Neural cell (in vitro differentiated cells): ENCODE measurements at regions not wholly inside any gene's neighbourhood (a gene's known extent, or its start where the extent isn't known, plus 50 kb on each side); places are given as distances from the start of the nearest gene placed in this dataset.

Experiments
- H2AFZ ChIP-seq: fragments of 200-600, 300-800 bp; sonication (generic), shearing (Covaris generic); 2 replicates; pipeline ENCODE4 v1.6.0; 2014; ENCODE audit warnings: low read depth, mild to moderate bottlenecking, antibody characterized with exemption, low read length, moderate library complexity
- H3F3A ChIP-seq: fragments of 200-600 bp; shearing (Covaris generic); 2 replicates; pipeline ENCODE4 v1.6.1; 2016; ENCODE audit warnings: mild to moderate bottlenecking, moderate library complexity, mixed read lengths, antibody characterized with exemption, low read length; ENCODE audit not compliant: insufficient read depth, poor library complexity, severe bottlenecking
- H3K27ac ChIP-seq: fragments of 200-600, 300-800 bp; sonication (generic), shearing (Covaris generic); 2 replicates; pipeline ENCODE4 v1.5.1; 2014; ENCODE audit warnings: mild to moderate bottlenecking, low read length, moderate library complexity
- H3K27me3 ChIP-seq: fragments of 300-800, 200-600 bp; sonication (generic), shearing (Covaris generic); 2 replicates; pipeline ENCODE4 v1.6.0; 2014; ENCODE audit warnings: mild to moderate bottlenecking, low read depth, low read length, moderate library complexity; ENCODE audit not compliant: insufficient read depth
- H3K36me3 ChIP-seq: fragments of 300-800, 200-600 bp; sonication (generic), shearing (Covaris generic); 2 replicates; pipeline ENCODE4 v1.5.1; 2014; ENCODE audit warnings: mild to moderate bottlenecking, antibody characterized with exemption, low read length, moderate library complexity; ENCODE audit not compliant: insufficient read depth
- H3K4me2 ChIP-seq: fragments of 300-800, 200-600 bp; sonication (generic), shearing (Covaris generic); 2 replicates; pipeline ENCODE4 v1.6.0; 2014; ENCODE audit warnings: mild to moderate bottlenecking, low read length
- H3K4me3 ChIP-seq: fragments of 300-800, 200-600 bp; sonication (generic), shearing (Covaris generic); 2 replicates; pipeline ENCODE4 v1.5.1; 2014; ENCODE audit warnings: mild to moderate bottlenecking, low read length, moderate library complexity
- H3K79me2 ChIP-seq: fragments of 200-600 bp; shearing (Covaris generic); replicated peaks from 2 replicates; pipeline ENCODE4 v1.6.0; 2014; ENCODE audit warnings: mild to moderate bottlenecking, low read length, moderate library complexity; ENCODE audit not compliant: insufficient read depth
- H3K9ac ChIP-seq: fragments of 300-800, 200-600 bp; sonication (generic), shearing (Covaris generic); 2 replicates; pipeline ENCODE4 v1.6.1; 2016; ENCODE audit warnings: mild to moderate bottlenecking, low read length, mixed read lengths
- H3K9me2 ChIP-seq: fragments of 200-600 bp; shearing (Covaris generic); 2 replicates; pipeline ENCODE4 v1.6.1; 2016; ENCODE audit warnings: mild to moderate bottlenecking, low read length, mixed read lengths; ENCODE audit not compliant: insufficient read depth
- H3K9me3 ChIP-seq: fragments of 200-600, 300-800 bp; sonication (generic), shearing (Covaris generic); 2 replicates; pipeline ENCODE4 v1.6.1; 2016; ENCODE audit warnings: mild to moderate bottlenecking, mixed run types, low read length, moderate library complexity, mixed read lengths
- H4K20me1 ChIP-seq: fragments of 200-600 bp; shearing (Covaris generic); 2 replicates; pipeline ENCODE4 v1.6.1; 2016; ENCODE audit warnings: mild to moderate bottlenecking, mixed run types; ENCODE audit not compliant: insufficient read depth
- EP300 ChIP-seq: fragments of 450-650 bp; conservative IDR thresholded peaks from 2 replicates; pipeline ENCODE4 v1.6.1; 2014; ENCODE audit warnings: antibody characterized with exemption, mild to moderate bottlenecking, moderate library complexity; ENCODE audit not compliant: poor library complexity, severe bottlenecking
- EZH2 ChIP-seq: fragments of 200-600, 300-800 bp; shearing (Covaris generic), sonication (generic); IDR thresholded peaks from 2 replicates; pipeline ENCODE4 v1.6.1; 2014; ENCODE audit warnings: antibody characterized with exemption, low read length, borderline replicate concordance, mild to moderate bottlenecking; ENCODE audit not compliant: insufficient read depth, poor library complexity, severe bottlenecking
- MXI1 ChIP-seq: fragments of 450-650 bp; conservative IDR thresholded peaks from 2 replicates; pipeline ENCODE4 v1.6.1; 2014; ENCODE audit warnings: antibody characterized with exemption, mild to moderate bottlenecking; ENCODE audit not compliant: poor library complexity, severe bottlenecking
- POLR2AphosphoS5 ChIP-seq: IDR thresholded peaks from 2 replicates; pipeline ENCODE4 v1.6.1; 2012
- RAD21 ChIP-seq: fragments of 450-650 bp; conservative IDR thresholded peaks from 2 replicates; pipeline ENCODE4 v1.6.1; 2014; ENCODE audit warnings: antibody characterized with exemption, mild to moderate bottlenecking, moderate library complexity
- SMC3 ChIP-seq: fragments of 450-650 bp; conservative IDR thresholded peaks from 2 replicates; pipeline ENCODE4 v1.6.1; 2014; ENCODE audit warnings: antibody characterized with exemption, mild to moderate bottlenecking, moderate library complexity; ENCODE audit not compliant: poor library complexity
- TAF1 ChIP-seq: IDR thresholded peaks from 2 replicates; pipeline ENCODE4 v1.6.1; 2012; ENCODE audit warnings: low read depth
- TF ChIP-seq, protein P1 (sequence below): fragments of 450-650 bp; IDR thresholded peaks from 2 replicates; pipeline ENCODE4 v1.5.1; 2014; ENCODE audit warnings: antibody characterized with exemption, mild to moderate bottlenecking, moderate library complexity; ENCODE audit not compliant: poor library complexity, severe bottlenecking
- TF ChIP-seq, protein P2 (sequence below): IDR thresholded peaks from 2 replicates; pipeline ENCODE4 v1.6.1; 2012; ENCODE audit warnings: borderline replicate concordance

DNA sequence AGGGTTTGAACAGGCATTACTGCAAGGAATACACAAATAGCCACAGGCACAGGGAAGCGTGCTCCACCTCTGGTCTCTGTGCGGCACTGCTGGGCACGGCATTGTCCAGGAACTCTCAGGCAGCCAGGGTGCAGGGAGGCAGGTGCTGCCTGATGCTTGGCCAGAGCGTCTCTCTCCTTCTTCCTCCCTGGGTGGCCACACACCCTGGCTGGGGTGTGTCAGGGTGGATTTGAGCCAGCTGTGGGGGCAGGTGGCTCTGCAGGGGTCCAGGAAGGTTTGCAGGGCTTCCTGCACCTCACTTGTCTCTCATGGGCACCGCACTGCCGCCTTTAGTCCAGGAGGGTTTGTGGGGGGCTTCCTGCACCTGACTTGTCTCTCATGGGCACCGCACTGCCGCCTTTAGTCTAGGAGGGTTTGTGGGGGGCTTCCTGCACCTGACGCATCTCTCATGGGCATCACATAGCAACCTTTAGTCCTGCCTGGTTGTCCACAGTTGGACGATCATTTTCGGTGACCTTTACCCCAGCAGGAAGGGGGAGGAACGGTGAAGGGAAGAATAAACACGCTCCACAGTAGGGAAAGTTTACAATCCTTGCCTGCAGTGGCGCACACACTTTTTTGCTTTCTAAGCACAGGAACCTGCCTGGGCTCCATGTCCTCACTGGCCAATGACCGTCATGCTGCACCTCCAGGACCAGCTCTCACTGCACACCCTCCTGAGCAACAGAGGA lies 332.9 kb downstream of the EIPR1 start:
- H3K27me3 ChIP-seq, result no peaks in the 10 kb centered on the region
- no peak overlapping the region for H3K4me3 ChIP-seq
- no peak overlapping the region for H3K9ac ChIP-seq
- no peaks in the 10 kb centered on the region for H3K79me2 ChIP-seq
- no peaks in the 10 kb centered on the region for H4K20me1 ChIP-seq
- H3K4me2 ChIP-seq, result no peak overlapping the region
- no peaks in the 10 kb centered on the region for H3K36me3 ChIP-seq
- TF ChIP-seq TAF1, result no peak
- TF ChIP-seq RAD21, result no peak
- TF ChIP-seq EP300, result no peak
- no peak for TF ChIP-seq MXI1
- no peaks in the 10 kb centered on the region for H3K9me3 ChIP-seq
- no peaks in the 10 kb centered on the region for H3F3A ChIP-seq
- no peaks in the 10 kb centered on the region for H3K9me2 ChIP-seq
- no peak overlapping the region for H2AFZ ChIP-seq
- no peak overlapping the region for H3K27ac ChIP-seq

DNA sequence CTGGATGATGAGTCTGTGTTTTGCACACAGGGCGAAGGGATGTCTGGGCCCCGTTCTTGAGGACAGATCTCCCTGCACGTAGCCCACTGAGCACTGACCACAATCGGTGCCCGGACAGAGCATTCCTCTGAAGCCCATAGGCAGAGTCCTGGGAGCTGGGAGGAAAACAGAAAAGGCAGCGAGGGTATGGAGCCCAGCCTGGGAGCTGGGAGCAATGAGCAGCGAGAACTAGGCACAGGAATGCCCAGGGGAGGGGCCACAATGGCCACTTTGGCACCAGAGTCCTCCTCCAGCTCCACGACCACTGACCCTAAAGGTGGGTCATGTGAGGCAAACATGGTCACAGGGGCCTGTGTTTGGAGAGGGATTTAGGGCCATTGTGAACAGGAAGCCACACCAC lies 333.9 kb downstream of the EIPR1 start:
- Histone ChIP-seq H3F3A (no peaks in the 10 kb centered on the region), H3K9me3 (no peaks in the 10 kb centered on the region), H3K27me3 (no peaks in the 10 kb centered on the region), H3K9ac (no peak overlapping the region), H3K9me2 (no peaks in the 10 kb centered on the region), H3K4me2 (no peak overlapping the region), H3K79me2 (no peaks in the 10 kb centered on the region), H4K20me1 (no peaks in the 10 kb centered on the region), H2AFZ (no peak overlapping the region), H3K27ac (no peak overlapping the region), H3K36me3 (no peaks in the 10 kb centered on the region), H3K4me3 (no peak overlapping the region)
- TF ChIP-seq, protein P1, sequence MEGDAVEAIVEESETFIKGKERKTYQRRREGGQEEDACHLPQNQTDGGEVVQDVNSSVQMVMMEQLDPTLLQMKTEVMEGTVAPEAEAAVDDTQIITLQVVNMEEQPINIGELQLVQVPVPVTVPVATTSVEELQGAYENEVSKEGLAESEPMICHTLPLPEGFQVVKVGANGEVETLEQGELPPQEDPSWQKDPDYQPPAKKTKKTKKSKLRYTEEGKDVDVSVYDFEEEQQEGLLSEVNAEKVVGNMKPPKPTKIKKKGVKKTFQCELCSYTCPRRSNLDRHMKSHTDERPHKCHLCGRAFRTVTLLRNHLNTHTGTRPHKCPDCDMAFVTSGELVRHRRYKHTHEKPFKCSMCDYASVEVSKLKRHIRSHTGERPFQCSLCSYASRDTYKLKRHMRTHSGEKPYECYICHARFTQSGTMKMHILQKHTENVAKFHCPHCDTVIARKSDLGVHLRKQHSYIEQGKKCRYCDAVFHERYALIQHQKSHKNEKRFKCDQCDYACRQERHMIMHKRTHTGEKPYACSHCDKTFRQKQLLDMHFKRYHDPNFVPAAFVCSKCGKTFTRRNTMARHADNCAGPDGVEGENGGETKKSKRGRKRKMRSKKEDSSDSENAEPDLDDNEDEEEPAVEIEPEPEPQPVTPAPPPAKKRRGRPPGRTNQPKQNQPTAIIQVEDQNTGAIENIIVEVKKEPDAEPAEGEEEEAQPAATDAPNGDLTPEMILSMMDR, result no peak
- no peak for TF ChIP-seq EP300
- no peak for TF ChIP-seq RAD21
- no peak for TF ChIP-seq TAF1
- TF ChIP-seq, protein P2, sequence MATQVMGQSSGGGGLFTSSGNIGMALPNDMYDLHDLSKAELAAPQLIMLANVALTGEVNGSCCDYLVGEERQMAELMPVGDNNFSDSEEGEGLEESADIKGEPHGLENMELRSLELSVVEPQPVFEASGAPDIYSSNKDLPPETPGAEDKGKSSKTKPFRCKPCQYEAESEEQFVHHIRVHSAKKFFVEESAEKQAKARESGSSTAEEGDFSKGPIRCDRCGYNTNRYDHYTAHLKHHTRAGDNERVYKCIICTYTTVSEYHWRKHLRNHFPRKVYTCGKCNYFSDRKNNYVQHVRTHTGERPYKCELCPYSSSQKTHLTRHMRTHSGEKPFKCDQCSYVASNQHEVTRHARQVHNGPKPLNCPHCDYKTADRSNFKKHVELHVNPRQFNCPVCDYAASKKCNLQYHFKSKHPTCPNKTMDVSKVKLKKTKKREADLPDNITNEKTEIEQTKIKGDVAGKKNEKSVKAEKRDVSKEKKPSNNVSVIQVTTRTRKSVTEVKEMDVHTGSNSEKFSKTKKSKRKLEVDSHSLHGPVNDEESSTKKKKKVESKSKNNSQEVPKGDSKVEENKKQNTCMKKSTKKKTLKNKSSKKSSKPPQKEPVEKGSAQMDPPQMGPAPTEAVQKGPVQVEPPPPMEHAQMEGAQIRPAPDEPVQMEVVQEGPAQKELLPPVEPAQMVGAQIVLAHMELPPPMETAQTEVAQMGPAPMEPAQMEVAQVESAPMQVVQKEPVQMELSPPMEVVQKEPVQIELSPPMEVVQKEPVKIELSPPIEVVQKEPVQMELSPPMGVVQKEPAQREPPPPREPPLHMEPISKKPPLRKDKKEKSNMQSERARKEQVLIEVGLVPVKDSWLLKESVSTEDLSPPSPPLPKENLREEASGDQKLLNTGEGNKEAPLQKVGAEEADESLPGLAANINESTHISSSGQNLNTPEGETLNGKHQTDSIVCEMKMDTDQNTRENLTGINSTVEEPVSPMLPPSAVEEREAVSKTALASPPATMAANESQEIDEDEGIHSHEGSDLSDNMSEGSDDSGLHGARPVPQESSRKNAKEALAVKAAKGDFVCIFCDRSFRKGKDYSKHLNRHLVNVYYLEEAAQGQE, result no peak
- no peak for TF ChIP-seq MXI1
- TF ChIP-seq POLR2AphosphoS5, result no peak
- TF ChIP-seq SMC3, result no peak
- TF ChIP-seq EZH2, result no peak
